ENCODE measurements at regions not wholly inside any gene's neighbourhood (a gene's known extent, or its start where the extent isn't known, plus 50 kb on each side); places are given as distances from the start of the nearest gene placed in this dataset.

- FAIRE-seq (no peak), DNase-seq (ENCODE audit: low read depth, low spot score) (no peak)
- Histone ChIP-seq H3K4me1 (ENCODE audit: control insufficient read depth, extremely low read depth, insufficient read depth, low read length) (no peaks in the 10 kb centered on the region), H3K9me1 (replicated peaks; ENCODE audit: control insufficient read depth, extremely low read depth, insufficient read depth, low read length) (no peaks in the 10 kb centered on the region), H2AFZ (ENCODE audit: low read depth, low read length) (no peak overlapping the region), H3K9ac (replicated peaks; ENCODE audit: extremely low read depth, insufficient read depth, low read length) (no peak overlapping the region), H3K4me3 (replicated peaks in 1 of 3; ENCODE audit: insufficient read depth in 1 of 3, low read depth in 1 of 3, low read length in 3 of 3) (no peak overlapping the region), H3K27ac (ENCODE audit: insufficient read depth, low read depth, low read length) (no peak overlapping the region), H3K4me2 (ENCODE audit: insufficient read depth, low read length) (no peak overlapping the region), H3K27me3 (ENCODE audit: control insufficient read depth in 2 of 2, insufficient read depth in 2 of 2, low read length in 2 of 2) (peaks cover 2 to 3% of the 10 kb centered on the region in 2 experiments), H3K9me3 (replicated peaks; ENCODE audit: control insufficient read depth, insufficient read depth, low read length) (no peaks in the 10 kb centered on the region), H3K79me2 (ENCODE audit: control insufficient read depth, insufficient read depth, low read length) (no peaks in the 10 kb centered on the region), H3K36me3 (ENCODE audit: control insufficient read depth in 2 of 2, extremely low read depth in 1 of 2, insufficient read depth in 2 of 2, low read length in 2 of 2) (no peaks in the 10 kb centered on the region), H4K20me1 (replicated peaks; ENCODE audit: control insufficient read depth, extremely low read depth, insufficient read depth, low read length) (no peaks in the 10 kb centered on the region)
- dilution Hi-C loops (cut with MboI; ENCODE audit: extremely low pct_ligation_motif_present, low sequenced_read_pairs) (no loop called here), intact Hi-C loops (cut with micrococcal nuclease) (no loop called here)
- TF ChIP-seq POLR2A (IDR thresholded peaks at IDR 0.05; ENCODE audit: low read depth, low read length) (no peak), GATA2 (IDR thresholded peaks at IDR 0.05; ENCODE audit: insufficient read depth, insufficient read length, low read depth, low read length) (no peak), MYC (IDR thresholded peaks at IDR 0.05; ENCODE audit: low read depth, low read length) (no peak), JUN (IDR thresholded peaks at IDR 0.05; ENCODE audit: borderline replicate concordance, insufficient read depth, insufficient read length, low read depth) (no peak), FOS (IDR thresholded peaks at IDR 0.05; ENCODE audit: borderline replicate concordance, insufficient read depth, low read length) (no peak), MAX (IDR thresholded peaks at IDR 0.05; ENCODE audit: insufficient read depth, insufficient read length) (no peak), EZH2 (IDR thresholded peaks at IDR 0.05; ENCODE audit: borderline replicate concordance, low read depth, low read length, severe bottlenecking) (no peak), POLR2AphosphoS5 (IDR thresholded peaks at IDR 0.05; ENCODE audit: insufficient read depth, low read depth, low read length) (no peak)
- TF ChIP-seq, protein P1, sequence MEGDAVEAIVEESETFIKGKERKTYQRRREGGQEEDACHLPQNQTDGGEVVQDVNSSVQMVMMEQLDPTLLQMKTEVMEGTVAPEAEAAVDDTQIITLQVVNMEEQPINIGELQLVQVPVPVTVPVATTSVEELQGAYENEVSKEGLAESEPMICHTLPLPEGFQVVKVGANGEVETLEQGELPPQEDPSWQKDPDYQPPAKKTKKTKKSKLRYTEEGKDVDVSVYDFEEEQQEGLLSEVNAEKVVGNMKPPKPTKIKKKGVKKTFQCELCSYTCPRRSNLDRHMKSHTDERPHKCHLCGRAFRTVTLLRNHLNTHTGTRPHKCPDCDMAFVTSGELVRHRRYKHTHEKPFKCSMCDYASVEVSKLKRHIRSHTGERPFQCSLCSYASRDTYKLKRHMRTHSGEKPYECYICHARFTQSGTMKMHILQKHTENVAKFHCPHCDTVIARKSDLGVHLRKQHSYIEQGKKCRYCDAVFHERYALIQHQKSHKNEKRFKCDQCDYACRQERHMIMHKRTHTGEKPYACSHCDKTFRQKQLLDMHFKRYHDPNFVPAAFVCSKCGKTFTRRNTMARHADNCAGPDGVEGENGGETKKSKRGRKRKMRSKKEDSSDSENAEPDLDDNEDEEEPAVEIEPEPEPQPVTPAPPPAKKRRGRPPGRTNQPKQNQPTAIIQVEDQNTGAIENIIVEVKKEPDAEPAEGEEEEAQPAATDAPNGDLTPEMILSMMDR (IDR thresholded peaks at IDR 0.05; ENCODE audit: extremely low read depth in 1 of 2, insufficient read depth in 1 of 2, low read depth in 1 of 2, low read length in 2 of 2) = no peak
- ChIA-PET POLR2A (no interaction called here), CTCF (no interaction called here)
- no TSS peak for BruUV-seq (replicated peaks)
Observed at GRCh38 chr4:4641254-4641653, 99.4 kb upstream of the STX18 start.

Measured in endothelial cell of umbilical vein (primary cell).